ENCODE measurements at regions not wholly inside any gene's neighbourhood (a gene's known extent, or its start where the extent isn't known, plus 50 kb on each side); places are given as distances from the start of the nearest gene placed in this dataset.

DNA sequence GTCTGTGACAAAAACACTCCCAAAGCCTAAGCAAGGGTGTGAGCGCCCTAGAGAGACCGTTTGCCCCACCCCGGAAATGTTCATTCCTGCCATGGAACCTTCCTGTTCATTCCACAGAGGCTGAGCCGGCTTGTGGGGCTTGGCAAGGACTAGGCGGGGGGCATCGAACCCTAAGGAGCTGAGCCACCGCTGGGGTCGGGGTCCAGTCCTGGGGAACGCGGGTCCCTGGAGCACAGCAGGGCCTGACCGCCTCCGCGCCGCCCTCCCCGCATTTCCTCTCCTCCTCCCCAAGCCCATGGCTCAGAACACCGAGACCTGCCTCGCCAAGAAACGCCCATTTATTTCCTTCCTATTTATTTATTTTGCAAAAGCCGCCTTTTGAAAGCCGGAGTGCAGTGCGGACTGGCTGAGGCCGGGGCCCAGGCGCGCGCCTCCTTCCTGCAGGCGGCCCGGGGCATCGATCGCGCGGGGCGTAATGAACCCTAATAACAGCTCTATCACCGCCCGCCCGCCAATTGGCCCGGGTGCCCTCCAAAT, 228.9 kb upstream of the IRX4 start:
- Histone ChIP-seq H3K36me3 (ENCODE audit: control insufficient read depth in 1 of 2, insufficient read depth in 2 of 2, low read length in 2 of 2) (no peaks in the 10 kb centered on the region), H3K4me2 (ENCODE audit: low read length) (no peak overlapping the region), H3K27me3 (ENCODE audit: insufficient read depth, low read length) (peaks cover 20% of the 10 kb centered on the region), H3K4me3 (replicated peaks in 1 of 2; ENCODE audit: low read depth in 1 of 2, low read length in 2 of 2) (no peak overlapping the region), H3K9ac (ENCODE audit: low read length) (no peak overlapping the region), H3K79me2 (ENCODE audit: insufficient read depth, low read length) (no peaks in the 10 kb centered on the region), H4K20me1 (ENCODE audit: insufficient read depth) (no peaks in the 10 kb centered on the region), H3K9me2 (ENCODE audit: insufficient read depth) (no peaks in the 10 kb centered on the region), H3K4me1 (ENCODE audit: control insufficient read depth in 1 of 2, insufficient read depth in 2 of 2, low read length in 2 of 2) (no peaks in the 10 kb centered on the region), H3K9me3 (ENCODE audit: control insufficient read depth in 1 of 2, insufficient read depth in 1 of 2, low read depth in 1 of 2, low read length in 2 of 2) (no peaks in the 10 kb centered on the region), H3K27ac (ENCODE audit: low read depth, low read length) (no peak overlapping the region), H2AFZ (ENCODE audit: low read depth, low read length, poor library complexity, severe bottlenecking) (no peak overlapping the region)
- no peak for TF ChIP-seq SIN3A (IDR thresholded peaks at IDR 0.05; ENCODE audit: low read depth)
- TF ChIP-seq, protein P1, sequence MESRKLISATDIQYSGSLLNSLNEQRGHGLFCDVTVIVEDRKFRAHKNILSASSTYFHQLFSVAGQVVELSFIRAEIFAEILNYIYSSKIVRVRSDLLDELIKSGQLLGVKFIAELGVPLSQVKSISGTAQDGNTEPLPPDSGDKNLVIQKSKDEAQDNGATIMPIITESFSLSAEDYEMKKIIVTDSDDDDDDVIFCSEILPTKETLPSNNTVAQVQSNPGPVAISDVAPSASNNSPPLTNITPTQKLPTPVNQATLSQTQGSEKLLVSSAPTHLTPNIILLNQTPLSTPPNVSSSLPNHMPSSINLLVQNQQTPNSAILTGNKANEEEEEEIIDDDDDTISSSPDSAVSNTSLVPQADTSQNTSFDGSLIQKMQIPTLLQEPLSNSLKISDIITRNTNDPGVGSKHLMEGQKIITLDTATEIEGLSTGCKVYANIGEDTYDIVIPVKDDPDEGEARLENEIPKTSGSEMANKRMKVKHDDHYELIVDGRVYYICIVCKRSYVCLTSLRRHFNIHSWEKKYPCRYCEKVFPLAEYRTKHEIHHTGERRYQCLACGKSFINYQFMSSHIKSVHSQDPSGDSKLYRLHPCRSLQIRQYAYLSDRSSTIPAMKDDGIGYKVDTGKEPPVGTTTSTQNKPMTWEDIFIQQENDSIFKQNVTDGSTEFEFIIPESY (IDR thresholded peaks at IDR 0.05; ENCODE audit: extremely low read depth, insufficient replicate concordance, low read length) = no peak
- TF ChIP-seq, protein P2, sequence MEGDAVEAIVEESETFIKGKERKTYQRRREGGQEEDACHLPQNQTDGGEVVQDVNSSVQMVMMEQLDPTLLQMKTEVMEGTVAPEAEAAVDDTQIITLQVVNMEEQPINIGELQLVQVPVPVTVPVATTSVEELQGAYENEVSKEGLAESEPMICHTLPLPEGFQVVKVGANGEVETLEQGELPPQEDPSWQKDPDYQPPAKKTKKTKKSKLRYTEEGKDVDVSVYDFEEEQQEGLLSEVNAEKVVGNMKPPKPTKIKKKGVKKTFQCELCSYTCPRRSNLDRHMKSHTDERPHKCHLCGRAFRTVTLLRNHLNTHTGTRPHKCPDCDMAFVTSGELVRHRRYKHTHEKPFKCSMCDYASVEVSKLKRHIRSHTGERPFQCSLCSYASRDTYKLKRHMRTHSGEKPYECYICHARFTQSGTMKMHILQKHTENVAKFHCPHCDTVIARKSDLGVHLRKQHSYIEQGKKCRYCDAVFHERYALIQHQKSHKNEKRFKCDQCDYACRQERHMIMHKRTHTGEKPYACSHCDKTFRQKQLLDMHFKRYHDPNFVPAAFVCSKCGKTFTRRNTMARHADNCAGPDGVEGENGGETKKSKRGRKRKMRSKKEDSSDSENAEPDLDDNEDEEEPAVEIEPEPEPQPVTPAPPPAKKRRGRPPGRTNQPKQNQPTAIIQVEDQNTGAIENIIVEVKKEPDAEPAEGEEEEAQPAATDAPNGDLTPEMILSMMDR (IDR thresholded peaks at IDR 0.05 in 2 of 3, conservative IDR thresholded peaks at IDR 0.05 in 1 of 3; ENCODE audit: borderline replicate concordance in 1 of 3, insufficient read depth in 1 of 3, low read depth in 2 of 3, low read length in 2 of 3) = no peak
- TF ChIP-seq POLR2AphosphoS5 (IDR thresholded peaks at IDR 0.05; ENCODE audit: low read depth, low read length) = no peak
- TF ChIP-seq POLR2A (IDR thresholded peaks at IDR 0.05; ENCODE audit: borderline replicate concordance, extremely low read depth, insufficient read depth, insufficient read length) = no peak
- no peak for TF ChIP-seq RAD21 (IDR thresholded peaks at IDR 0.05; ENCODE audit: low read depth)
- TF ChIP-seq TCF7L2 (IDR thresholded peaks at IDR 0.05; ENCODE audit: borderline replicate concordance, extremely low read depth, insufficient read depth, insufficient read length) = no peak
- no peak for TF ChIP-seq EZH2phosphoT487 (IDR thresholded peaks at IDR 0.05; ENCODE audit: borderline replicate concordance)
- TF ChIP-seq, protein P3, sequence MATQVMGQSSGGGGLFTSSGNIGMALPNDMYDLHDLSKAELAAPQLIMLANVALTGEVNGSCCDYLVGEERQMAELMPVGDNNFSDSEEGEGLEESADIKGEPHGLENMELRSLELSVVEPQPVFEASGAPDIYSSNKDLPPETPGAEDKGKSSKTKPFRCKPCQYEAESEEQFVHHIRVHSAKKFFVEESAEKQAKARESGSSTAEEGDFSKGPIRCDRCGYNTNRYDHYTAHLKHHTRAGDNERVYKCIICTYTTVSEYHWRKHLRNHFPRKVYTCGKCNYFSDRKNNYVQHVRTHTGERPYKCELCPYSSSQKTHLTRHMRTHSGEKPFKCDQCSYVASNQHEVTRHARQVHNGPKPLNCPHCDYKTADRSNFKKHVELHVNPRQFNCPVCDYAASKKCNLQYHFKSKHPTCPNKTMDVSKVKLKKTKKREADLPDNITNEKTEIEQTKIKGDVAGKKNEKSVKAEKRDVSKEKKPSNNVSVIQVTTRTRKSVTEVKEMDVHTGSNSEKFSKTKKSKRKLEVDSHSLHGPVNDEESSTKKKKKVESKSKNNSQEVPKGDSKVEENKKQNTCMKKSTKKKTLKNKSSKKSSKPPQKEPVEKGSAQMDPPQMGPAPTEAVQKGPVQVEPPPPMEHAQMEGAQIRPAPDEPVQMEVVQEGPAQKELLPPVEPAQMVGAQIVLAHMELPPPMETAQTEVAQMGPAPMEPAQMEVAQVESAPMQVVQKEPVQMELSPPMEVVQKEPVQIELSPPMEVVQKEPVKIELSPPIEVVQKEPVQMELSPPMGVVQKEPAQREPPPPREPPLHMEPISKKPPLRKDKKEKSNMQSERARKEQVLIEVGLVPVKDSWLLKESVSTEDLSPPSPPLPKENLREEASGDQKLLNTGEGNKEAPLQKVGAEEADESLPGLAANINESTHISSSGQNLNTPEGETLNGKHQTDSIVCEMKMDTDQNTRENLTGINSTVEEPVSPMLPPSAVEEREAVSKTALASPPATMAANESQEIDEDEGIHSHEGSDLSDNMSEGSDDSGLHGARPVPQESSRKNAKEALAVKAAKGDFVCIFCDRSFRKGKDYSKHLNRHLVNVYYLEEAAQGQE (IDR thresholded peaks at IDR 0.05; ENCODE audit: low read depth) = no peak
- RAD21 ChIA-PET (ENCODE audit: low non-redundant PET in 1 of 2, low total read pairs in 2 of 2, uncharacterized antibody in 2 of 2, unreplicated experiment in 2 of 2) = no interaction called here
- intact Hi-C loops (cut with micrococcal nuclease) = no loop called here
- no TSS peak for BruUV-seq (replicated peaks)
- POLR2A ChIA-PET = no interaction called here
- DNase-seq (ENCODE audit: low read depth, low spot score) = no peak
- ATAC-seq = no peak
- CTCF ChIA-PET = no interaction called here

All from HCT116 (cell line).